ENCODE measurements at regions not wholly inside any gene's neighbourhood (a gene's known extent, or its start where the extent isn't known, plus 50 kb on each side); places are given as distances from the start of the nearest gene placed in this dataset.

DNA sequence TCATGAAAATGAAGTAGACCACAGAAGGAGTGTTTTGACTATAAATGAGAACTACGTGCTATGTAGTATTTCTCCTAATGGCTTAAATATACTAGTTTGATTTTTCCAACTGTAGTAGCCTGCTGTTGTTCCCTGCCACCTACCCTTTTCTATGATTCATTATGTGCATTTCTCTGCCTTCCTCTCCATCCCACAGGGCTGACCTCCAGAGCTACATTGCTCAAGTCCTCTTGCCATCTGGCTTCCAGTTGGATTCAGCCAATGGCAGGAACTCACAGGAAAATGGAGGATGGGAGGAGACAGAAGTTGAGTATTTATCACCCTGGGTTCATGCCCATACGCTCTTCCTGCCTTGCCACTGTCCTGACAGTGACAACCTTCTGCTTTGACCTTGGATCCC lies 515.3 kb downstream of the SOX5 start:
- Histone ChIP-seq H3K4me2 (ENCODE audit: insufficient read depth, insufficient read length, low read length) (no peak overlapping the region), H3K27ac (ENCODE audit: insufficient read length, low read depth, low read length) (no peak overlapping the region), H2AFZ (ENCODE audit: low read length) (no peak overlapping the region), H3K4ac (ENCODE audit: low read depth, low read length) (no peak overlapping the region), H2BK120ac (ENCODE audit: low read depth, low read length, poor library complexity, severe bottlenecking) (no peak overlapping the region), H3K79me1 (ENCODE audit: insufficient read depth, low read depth, low read length, poor library complexity, severe bottlenecking) (no peaks in the 10 kb centered on the region), H4K5ac (ENCODE audit: insufficient read length, low read depth, low read length) (no peak overlapping the region), H2BK20ac (ENCODE audit: low read depth, low read length, poor library complexity, severe bottlenecking) (no peak overlapping the region), H3K14ac (ENCODE audit: insufficient read depth, low read length) (no peak overlapping the region), H3K79me2 (ENCODE audit: insufficient read depth, low read length) (no peaks in the 10 kb centered on the region), H3K23me2 (ENCODE audit: insufficient read length, low read depth, low read length, poor library complexity, severe bottlenecking) (no peaks in the 10 kb centered on the region), H3K9ac (ENCODE audit: extremely low read depth, insufficient read length, low read length) (no peak overlapping the region), H2BK5ac (ENCODE audit: insufficient read length, low read length) (no peak overlapping the region), H2BK12ac (ENCODE audit: insufficient read length, low read depth, low read length) (no peak overlapping the region), H4K20me1 (ENCODE audit: control insufficient read depth, insufficient read depth, insufficient read length) (no peaks in the 10 kb centered on the region), H3K4me1 (ENCODE audit: insufficient read depth, low read length) (no peaks in the 10 kb centered on the region), H3K18ac (ENCODE audit: insufficient read length, low read depth, low read length) (no peak overlapping the region), H2BK15ac (ENCODE audit: low read depth, low read length) (no peak overlapping the region), H3K9me3 (ENCODE audit: control insufficient read depth, low read depth, low read length) (no peaks in the 10 kb centered on the region), H2AK5ac (ENCODE audit: insufficient read length, low read length) (no peak overlapping the region), H3K27me3 (ENCODE audit: insufficient read depth, low read length) (no peaks in the 10 kb centered on the region), H4K91ac (ENCODE audit: insufficient read length, low read depth, low read length) (no peak overlapping the region), H3T11ph (ENCODE audit: low read length) (no peak overlapping the region), H3K23ac (ENCODE audit: insufficient read length, low read depth, low read length) (no peak overlapping the region), H4K8ac (replicated peaks; ENCODE audit: insufficient read length, low read depth, low read length) (no peak overlapping the region), H3K56ac (ENCODE audit: insufficient read length, low read depth, low read length) (no peak overlapping the region)
- H3K9me3 Mint-ChIP-seq = peaks cover 8 to 12% of the 10 kb centered on the region in 2 experiments; a peak in 4 of 5 replicates
- H3K27ac Mint-ChIP-seq = no peak overlapping the region
- DNase-seq = no peak
- peaks cover 0 to 8% (median 2%) of the 10 kb centered on the region in 3 experiments; a peak in 2 of 7 replicates for H3K36me3 Mint-ChIP-seq (ENCODE audit: insufficient read depth in 1 of 3, low read depth in 3 of 3)
- H3K4me3 Mint-ChIP-seq = no peak overlapping the region
- WGBS (ENCODE audit: extremely low coverage, insufficient read length, low lambda C conversion rate) = no CpG with 5 or more reads among the region's 2 CpGs
- H3K27me3 Mint-ChIP-seq (ENCODE audit: low read depth) = no peaks in the 10 kb centered on the region
- H3K4me1 Mint-ChIP-seq = no peaks in the 10 kb centered on the region
- TF ChIP-seq, protein P1, sequence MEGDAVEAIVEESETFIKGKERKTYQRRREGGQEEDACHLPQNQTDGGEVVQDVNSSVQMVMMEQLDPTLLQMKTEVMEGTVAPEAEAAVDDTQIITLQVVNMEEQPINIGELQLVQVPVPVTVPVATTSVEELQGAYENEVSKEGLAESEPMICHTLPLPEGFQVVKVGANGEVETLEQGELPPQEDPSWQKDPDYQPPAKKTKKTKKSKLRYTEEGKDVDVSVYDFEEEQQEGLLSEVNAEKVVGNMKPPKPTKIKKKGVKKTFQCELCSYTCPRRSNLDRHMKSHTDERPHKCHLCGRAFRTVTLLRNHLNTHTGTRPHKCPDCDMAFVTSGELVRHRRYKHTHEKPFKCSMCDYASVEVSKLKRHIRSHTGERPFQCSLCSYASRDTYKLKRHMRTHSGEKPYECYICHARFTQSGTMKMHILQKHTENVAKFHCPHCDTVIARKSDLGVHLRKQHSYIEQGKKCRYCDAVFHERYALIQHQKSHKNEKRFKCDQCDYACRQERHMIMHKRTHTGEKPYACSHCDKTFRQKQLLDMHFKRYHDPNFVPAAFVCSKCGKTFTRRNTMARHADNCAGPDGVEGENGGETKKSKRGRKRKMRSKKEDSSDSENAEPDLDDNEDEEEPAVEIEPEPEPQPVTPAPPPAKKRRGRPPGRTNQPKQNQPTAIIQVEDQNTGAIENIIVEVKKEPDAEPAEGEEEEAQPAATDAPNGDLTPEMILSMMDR (conservative IDR thresholded peaks at IDR 0.05) = no peak
